CD4-positive, alpha-beta T cell treated with Interleukin-1 beta for 1 hour (primary cell): ENCODE measurements at regions not wholly inside any gene's neighbourhood (a gene's known extent, or its start where the extent isn't known, plus 50 kb on each side); places are given as distances from the start of the nearest gene placed in this dataset.

Experiments
- DNase-seq, 2 donors: peaks; one replicate each; pipeline ENCODE4 v3.0.0-alpha.2; 2020 to 2022

- no peak for DNase-seq
Measured at GRCh38 chr18:2411381-2411960, 159.8 kb downstream of the METTL4 start.

GRCh38 chr18:2412281-2412680 is 159.0 kb downstream of the METTL4 start:
- DNase-seq = no peak

GRCh38 chr18:2412996-2413751 is 158.1 kb downstream of the METTL4 start:
- no peak for DNase-seq

- DNase-seq = no peak
Measured at GRCh38 chr18:2414235-2414634, 157.1 kb downstream of the METTL4 start.

GRCh38 chr18:2415656-2416055 is 155.6 kb downstream of the METTL4 start:
- no peak for DNase-seq

GRCh38 chr18:2417861-2418610 is 153.3 kb downstream of the METTL4 start:
- no peak for DNase-seq

GRCh38 chr18:2420367-2420766 is 150.9 kb downstream of the METTL4 start:
- no peak for DNase-seq

- no peak for DNase-seq
Measured at GRCh38 chr18:2423761-2424160, 147.5 kb downstream of the METTL4 start.

- no peak for DNase-seq
Measured at GRCh38 chr18:2424420-2424819, 146.9 kb downstream of the METTL4 start.

- DNase-seq = no peak
Measured at GRCh38 chr18:2425426-2426317, 145.6 kb downstream of the METTL4 start.

GRCh38 chr18:2430191-2430590 is 141.1 kb downstream of the METTL4 start:
- DNase-seq = no peak

- DNase-seq = no peak
Measured at GRCh38 chr18:2431806-2432205, 139.5 kb downstream of the METTL4 start.

- DNase-seq = no peak
Measured at GRCh38 chr18:2433366-2433765, 137.9 kb downstream of the METTL4 start.

- no peak for DNase-seq
Measured at GRCh38 chr18:2441544-2441943, 129.8 kb downstream of the METTL4 start.

GRCh38 chr18:2442006-2442405 is 129.3 kb downstream of the METTL4 start:
- no peak for DNase-seq

GRCh38 chr18:2442726-2443275 is 128.5 kb downstream of the METTL4 start:
- DNase-seq = no peak

- DNase-seq = no peak
Measured at GRCh38 chr18:2444201-2444875, 127.0 kb downstream of the METTL4 start.

- no peak for DNase-seq
Measured at GRCh38 chr18:2448565-2449151, 122.6 kb downstream of the METTL4 start.

GRCh38 chr18:2451556-2451955 is 119.7 kb downstream of the METTL4 start:
- no peak for DNase-seq

- DNase-seq = no peak
Measured at GRCh38 chr18:2459886-2460285, 111.4 kb downstream of the METTL4 start.

- DNase-seq = no peak
Measured at GRCh38 chr18:2466978-2467377, 104.3 kb downstream of the METTL4 start.

- DNase-seq = no peak
Measured at GRCh38 chr18:2468051-2468450, 103.3 kb downstream of the METTL4 start.
